ENCODE measurements at regions not wholly inside any gene's neighbourhood (a gene's known extent, or its start where the extent isn't known, plus 50 kb on each side); places are given as distances from the start of the nearest gene placed in this dataset.

- no peaks in the 10 kb centered on the region for H3K4me1 ChIP-seq (ENCODE audit: control insufficient read depth, insufficient read depth, low read length)
- no peak overlapping the region for H3K9ac ChIP-seq (ENCODE audit: low read length)
- no peaks in the 10 kb centered on the region for H3K36me3 ChIP-seq (ENCODE audit: control insufficient read depth, insufficient read depth, low read length)
- no peak overlapping the region for H3K4me3 ChIP-seq (ENCODE audit: low read length)
- no peak overlapping the region for H3K27ac ChIP-seq (ENCODE audit: low read depth, low read length)
- H3K27me3 ChIP-seq (ENCODE audit: control insufficient read depth, insufficient read depth, low read length), result no peaks in the 10 kb centered on the region
Observed at GRCh38 chr4:60737858-60738257, 462.3 kb upstream of the ADGRL3 start.

DNA sequence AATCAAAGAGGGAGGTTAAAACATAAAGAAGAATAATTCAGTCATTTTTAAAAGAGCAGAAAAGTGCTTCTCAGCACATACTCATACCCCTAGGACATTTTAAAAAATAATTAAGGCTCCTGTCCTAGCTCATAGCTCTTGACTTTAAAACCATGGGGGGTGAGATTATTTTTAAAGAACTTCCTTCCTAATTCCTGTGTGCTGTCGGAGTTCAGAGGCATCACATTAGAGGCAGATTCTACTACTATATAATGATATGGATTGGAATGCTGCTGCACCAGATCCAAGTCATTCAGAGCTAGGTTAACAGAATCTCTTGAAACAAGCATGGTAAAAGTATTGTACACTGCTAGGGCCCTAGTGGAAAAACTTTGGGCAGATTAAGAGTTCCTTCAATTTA, 456.5 kb upstream of the ADGRL3 start:
- Histone ChIP-seq H3K27me3 (ENCODE audit: control insufficient read depth, insufficient read depth, low read length) (no peaks in the 10 kb centered on the region), H3K4me3 (ENCODE audit: low read length) (no peak overlapping the region), H3K9ac (ENCODE audit: low read length) (no peak overlapping the region), H3K4me1 (ENCODE audit: control insufficient read depth, insufficient read depth, low read length) (no peaks in the 10 kb centered on the region), H3K27ac (ENCODE audit: low read depth, low read length) (no peak overlapping the region), H3K36me3 (ENCODE audit: control insufficient read depth, insufficient read depth, low read length) (no peaks in the 10 kb centered on the region)

GRCh38 chr4:60744767-60745166, 455.4 kb upstream of the ADGRL3 start:
- no peak overlapping the region for H3K27ac ChIP-seq (ENCODE audit: low read depth, low read length)
- H3K4me1 ChIP-seq (ENCODE audit: control insufficient read depth, insufficient read depth, low read length), result no peaks in the 10 kb centered on the region
- H3K27me3 ChIP-seq (ENCODE audit: control insufficient read depth, insufficient read depth, low read length), result no peaks in the 10 kb centered on the region
- no peak overlapping the region for H3K4me3 ChIP-seq (ENCODE audit: low read length)
- no peaks in the 10 kb centered on the region for H3K36me3 ChIP-seq (ENCODE audit: control insufficient read depth, insufficient read depth, low read length)
- no peak overlapping the region for H3K9ac ChIP-seq (ENCODE audit: low read length)

- Histone ChIP-seq H3K4me1 (ENCODE audit: control insufficient read depth, insufficient read depth, low read length) (no peaks in the 10 kb centered on the region), H3K27me3 (ENCODE audit: control insufficient read depth, insufficient read depth, low read length) (no peaks in the 10 kb centered on the region), H3K9ac (ENCODE audit: low read length) (no peak overlapping the region), H3K36me3 (ENCODE audit: control insufficient read depth, insufficient read depth, low read length) (no peaks in the 10 kb centered on the region), H3K27ac (ENCODE audit: low read depth, low read length) (no peak overlapping the region), H3K4me3 (ENCODE audit: low read length) (no peak overlapping the region)
Observed at GRCh38 chr4:60745800-60746571, 454.1 kb upstream of the ADGRL3 start.

GRCh38 chr4:60750962-60751361, 449.2 kb upstream of the ADGRL3 start:
- H3K4me1 ChIP-seq (ENCODE audit: control insufficient read depth, insufficient read depth, low read length), result no peaks in the 10 kb centered on the region
- H3K27ac ChIP-seq (ENCODE audit: low read depth, low read length), result no peak overlapping the region
- H3K27me3 ChIP-seq (ENCODE audit: control insufficient read depth, insufficient read depth, low read length), result no peaks in the 10 kb centered on the region
- no peak overlapping the region for H3K9ac ChIP-seq (ENCODE audit: low read length)
- no peaks in the 10 kb centered on the region for H3K36me3 ChIP-seq (ENCODE audit: control insufficient read depth, insufficient read depth, low read length)
- H3K4me3 ChIP-seq (ENCODE audit: low read length), result no peak overlapping the region

- Histone ChIP-seq H3K4me1 (ENCODE audit: control insufficient read depth, insufficient read depth, low read length) (no peaks in the 10 kb centered on the region), H3K27ac (ENCODE audit: low read depth, low read length) (no peak overlapping the region), H3K4me3 (ENCODE audit: low read length) (no peak overlapping the region), H3K27me3 (ENCODE audit: control insufficient read depth, insufficient read depth, low read length) (no peaks in the 10 kb centered on the region), H3K9ac (ENCODE audit: low read length) (no peak overlapping the region), H3K36me3 (ENCODE audit: control insufficient read depth, insufficient read depth, low read length) (no peaks in the 10 kb centered on the region)
Observed at GRCh38 chr4:60757986-60758680, 442.0 kb upstream of the ADGRL3 start.

GRCh38 chr4:60759518-60760245, 440.4 kb upstream of the ADGRL3 start:
- Histone ChIP-seq H3K27ac (ENCODE audit: low read depth, low read length) (no peak overlapping the region), H3K36me3 (ENCODE audit: control insufficient read depth, insufficient read depth, low read length) (no peaks in the 10 kb centered on the region), H3K4me3 (ENCODE audit: low read length) (no peak overlapping the region), H3K27me3 (ENCODE audit: control insufficient read depth, insufficient read depth, low read length) (no peaks in the 10 kb centered on the region), H3K4me1 (ENCODE audit: control insufficient read depth, insufficient read depth, low read length) (no peaks in the 10 kb centered on the region), H3K9ac (ENCODE audit: low read length) (no peak overlapping the region)

GRCh38 chr4:60780874-60781273, 419.3 kb upstream of the ADGRL3 start:
- Histone ChIP-seq H3K27ac (ENCODE audit: low read depth, low read length) (no peak overlapping the region), H3K36me3 (ENCODE audit: control insufficient read depth, insufficient read depth, low read length) (no peaks in the 10 kb centered on the region), H3K9ac (ENCODE audit: low read length) (no peak overlapping the region), H3K4me1 (ENCODE audit: control insufficient read depth, insufficient read depth, low read length) (no peaks in the 10 kb centered on the region), H3K27me3 (ENCODE audit: control insufficient read depth, insufficient read depth, low read length) (no peaks in the 10 kb centered on the region), H3K4me3 (ENCODE audit: low read length) (no peak overlapping the region)

GRCh38 chr4:60790608-60791007, 409.5 kb upstream of the ADGRL3 start:
- Histone ChIP-seq H3K27me3 (ENCODE audit: control insufficient read depth, insufficient read depth, low read length) (no peaks in the 10 kb centered on the region), H3K27ac (ENCODE audit: low read depth, low read length) (no peak overlapping the region), H3K4me3 (ENCODE audit: low read length) (no peak overlapping the region), H3K36me3 (ENCODE audit: control insufficient read depth, insufficient read depth, low read length) (no peaks in the 10 kb centered on the region), H3K4me1 (ENCODE audit: control insufficient read depth, insufficient read depth, low read length) (no peaks in the 10 kb centered on the region), H3K9ac (ENCODE audit: low read length) (no peak overlapping the region)

DNA sequence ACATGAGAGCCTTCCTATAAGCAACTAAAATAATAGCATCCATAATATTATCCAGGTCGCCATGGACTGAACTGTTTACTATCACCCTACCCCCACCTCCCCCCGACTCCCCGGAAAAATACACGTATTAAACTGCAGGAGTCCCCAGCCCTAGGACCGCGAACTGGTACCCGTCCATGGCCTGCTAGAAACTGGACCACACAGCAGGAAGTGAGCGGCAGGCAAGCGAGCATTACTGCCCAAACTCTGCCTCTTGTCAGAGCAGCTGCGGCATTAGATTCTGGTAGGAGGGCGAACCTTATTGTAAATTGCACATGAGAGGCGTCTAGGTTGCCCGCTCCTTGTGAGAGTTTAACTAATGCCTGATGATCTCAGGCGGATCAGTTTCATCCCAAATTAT, 405.8 kb upstream of the ADGRL3 start:
- Histone ChIP-seq H3K4me3 (ENCODE audit: low read length) (no peak overlapping the region), H3K27me3 (ENCODE audit: control insufficient read depth, insufficient read depth, low read length) (no peaks in the 10 kb centered on the region), H3K27ac (ENCODE audit: low read depth, low read length) (peak overlapping the region; percentile 58), H3K4me1 (ENCODE audit: control insufficient read depth, insufficient read depth, low read length) (no peaks in the 10 kb centered on the region), H3K36me3 (ENCODE audit: control insufficient read depth, insufficient read depth, low read length) (no peaks in the 10 kb centered on the region), H3K9ac (ENCODE audit: low read length) (no peak overlapping the region)

GRCh38 chr4:60799214-60799613, 400.9 kb upstream of the ADGRL3 start:
- Histone ChIP-seq H3K4me3 (ENCODE audit: low read length) (no peak overlapping the region), H3K9ac (ENCODE audit: low read length) (no peak overlapping the region), H3K27me3 (ENCODE audit: control insufficient read depth, insufficient read depth, low read length) (no peaks in the 10 kb centered on the region), H3K36me3 (ENCODE audit: control insufficient read depth, insufficient read depth, low read length) (no peaks in the 10 kb centered on the region), H3K27ac (ENCODE audit: low read depth, low read length) (no peak overlapping the region), H3K4me1 (ENCODE audit: control insufficient read depth, insufficient read depth, low read length) (no peaks in the 10 kb centered on the region)

- Histone ChIP-seq H3K4me1 (ENCODE audit: control insufficient read depth, insufficient read depth, low read length) (no peaks in the 10 kb centered on the region), H3K4me3 (ENCODE audit: low read length) (no peak overlapping the region), H3K27ac (ENCODE audit: low read depth, low read length) (no peak overlapping the region), H3K9ac (ENCODE audit: low read length) (no peak overlapping the region), H3K27me3 (ENCODE audit: control insufficient read depth, insufficient read depth, low read length) (no peaks in the 10 kb centered on the region), H3K36me3 (ENCODE audit: control insufficient read depth, insufficient read depth, low read length) (no peaks in the 10 kb centered on the region)
Observed at GRCh38 chr4:60800701-60801100, 399.4 kb upstream of the ADGRL3 start.
